ENCODE measurements at regions not wholly inside any gene's neighbourhood (a gene's known extent, or its start where the extent isn't known, plus 50 kb on each side); places are given as distances from the start of the nearest gene placed in this dataset.

DNA sequence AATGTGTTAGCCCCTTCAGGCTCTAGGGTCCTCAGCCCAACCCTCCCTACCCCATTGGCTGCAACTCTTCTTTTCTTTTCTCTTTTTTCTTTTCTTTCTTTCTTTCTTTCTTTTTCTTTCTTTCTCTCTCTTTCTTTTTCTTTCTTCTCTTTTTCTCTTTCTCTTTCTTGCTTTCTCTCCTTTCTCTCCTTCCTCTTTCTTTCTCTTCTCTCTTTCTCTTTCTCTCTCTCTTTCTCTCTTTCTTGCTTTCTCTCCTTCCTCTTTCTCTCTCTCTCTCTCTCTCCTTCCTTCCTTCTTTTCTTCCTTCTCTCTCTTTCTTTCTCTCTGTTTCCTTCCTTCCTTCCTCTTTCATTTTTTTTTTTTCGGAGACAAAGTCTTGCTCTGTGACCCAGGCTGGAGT lies 458.9 kb downstream of the TYW1 start:
- no peak for DNase-seq (ENCODE audit: low read depth)
- no peak overlapping the region for H3K4me3 ChIP-seq (ENCODE audit: low read depth, low read length)
- TF ChIP-seq, protein P1, sequence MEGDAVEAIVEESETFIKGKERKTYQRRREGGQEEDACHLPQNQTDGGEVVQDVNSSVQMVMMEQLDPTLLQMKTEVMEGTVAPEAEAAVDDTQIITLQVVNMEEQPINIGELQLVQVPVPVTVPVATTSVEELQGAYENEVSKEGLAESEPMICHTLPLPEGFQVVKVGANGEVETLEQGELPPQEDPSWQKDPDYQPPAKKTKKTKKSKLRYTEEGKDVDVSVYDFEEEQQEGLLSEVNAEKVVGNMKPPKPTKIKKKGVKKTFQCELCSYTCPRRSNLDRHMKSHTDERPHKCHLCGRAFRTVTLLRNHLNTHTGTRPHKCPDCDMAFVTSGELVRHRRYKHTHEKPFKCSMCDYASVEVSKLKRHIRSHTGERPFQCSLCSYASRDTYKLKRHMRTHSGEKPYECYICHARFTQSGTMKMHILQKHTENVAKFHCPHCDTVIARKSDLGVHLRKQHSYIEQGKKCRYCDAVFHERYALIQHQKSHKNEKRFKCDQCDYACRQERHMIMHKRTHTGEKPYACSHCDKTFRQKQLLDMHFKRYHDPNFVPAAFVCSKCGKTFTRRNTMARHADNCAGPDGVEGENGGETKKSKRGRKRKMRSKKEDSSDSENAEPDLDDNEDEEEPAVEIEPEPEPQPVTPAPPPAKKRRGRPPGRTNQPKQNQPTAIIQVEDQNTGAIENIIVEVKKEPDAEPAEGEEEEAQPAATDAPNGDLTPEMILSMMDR (IDR thresholded peaks at IDR 0.05; ENCODE audit: insufficient read depth, low read depth, low read length, missing control alignments), result no peak

DNA sequence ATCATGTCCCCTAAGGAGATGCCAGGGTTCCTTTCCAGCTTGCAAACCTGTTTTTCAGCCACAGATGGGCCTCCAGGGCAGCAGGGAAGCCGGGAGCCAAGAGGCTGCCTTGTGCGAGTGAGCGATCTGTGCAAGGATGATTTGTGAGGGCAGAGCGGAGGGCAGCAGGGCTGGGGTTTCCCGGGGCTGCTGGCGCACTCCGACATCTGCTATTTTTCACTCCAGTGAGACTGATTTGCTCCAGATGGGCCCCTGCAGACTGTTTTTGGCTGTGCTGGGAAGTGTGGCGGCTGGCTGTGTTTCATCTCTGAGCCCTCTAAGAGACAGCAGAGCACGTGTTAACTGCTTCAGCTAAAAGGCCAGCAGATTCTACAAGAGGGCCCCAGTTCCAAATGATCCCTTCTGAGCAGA lies 466.2 kb downstream of the TYW1 start:
- TF ChIP-seq, protein P1 (IDR thresholded peaks at IDR 0.05; ENCODE audit: insufficient read depth, low read depth, low read length, missing control alignments), result no peak
- DNase-seq (ENCODE audit: low read depth), result no peak
- no peak overlapping the region for H3K4me3 ChIP-seq (ENCODE audit: low read depth, low read length)

- TF ChIP-seq, protein P1 (IDR thresholded peaks at IDR 0.05; ENCODE audit: insufficient read depth, low read depth, low read length, missing control alignments), result no peak
- DNase-seq (ENCODE audit: low read depth), result no peak
- H3K4me3 ChIP-seq (ENCODE audit: low read depth, low read length), result no peak overlapping the region
Observed at GRCh38 chr7:67463316-67463715, 466.7 kb downstream of the TYW1 start.

DNA sequence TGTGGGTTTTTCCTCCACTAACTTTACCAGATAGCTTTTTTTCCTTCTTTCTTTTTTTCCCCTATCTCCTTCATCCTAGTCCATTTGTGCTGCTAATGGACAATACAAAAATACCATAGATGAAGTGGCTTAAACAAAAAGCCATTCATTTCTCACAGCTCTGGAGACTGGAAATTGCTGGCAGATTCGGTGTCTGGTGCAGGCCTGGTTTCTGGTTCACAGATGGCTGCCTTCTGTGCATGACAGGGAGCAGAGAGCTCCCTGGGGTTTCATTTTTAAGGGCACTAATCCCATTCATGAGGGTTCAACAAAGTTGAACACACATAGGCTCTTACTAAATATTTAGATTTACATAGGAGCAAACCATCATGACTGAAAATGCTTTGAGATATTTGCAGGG lies 467.4 kb downstream of the TYW1 start:
- H3K4me3 ChIP-seq (ENCODE audit: low read depth, low read length), result no peak overlapping the region

DNA sequence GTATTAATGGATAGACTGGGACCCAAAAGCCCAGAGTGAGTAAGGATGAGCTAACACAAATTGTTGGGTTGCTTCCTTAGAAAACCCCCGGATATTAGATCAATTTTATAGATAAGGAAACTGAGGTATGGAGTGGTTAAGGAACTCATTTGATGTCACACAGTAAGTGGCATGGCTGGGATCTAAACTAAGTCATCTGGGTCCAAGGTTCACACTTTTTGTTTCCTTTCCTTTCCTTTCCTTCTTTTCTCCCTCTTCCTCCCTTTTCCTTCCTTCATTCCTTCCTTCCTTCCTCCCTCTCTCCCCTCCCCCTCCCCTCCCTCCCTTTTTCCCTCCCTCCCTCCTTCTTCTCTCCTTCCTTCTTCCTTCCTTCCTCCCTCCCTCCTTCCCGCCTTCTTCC lies 469.5 kb downstream of the TYW1 start:
- no peak for DNase-seq (ENCODE audit: low read depth)
- no peak overlapping the region for H3K4me3 ChIP-seq (ENCODE audit: low read depth, low read length)
- TF ChIP-seq, protein P1 (IDR thresholded peaks at IDR 0.05; ENCODE audit: insufficient read depth, low read depth, low read length, missing control alignments), result no peak

More for the DNA sequence above, 467.4 kb downstream of the TYW1 start:
- no peak for DNase-seq (ENCODE audit: low read depth)
- TF ChIP-seq, protein P1 (IDR thresholded peaks at IDR 0.05; ENCODE audit: insufficient read depth, low read depth, low read length, missing control alignments), result no peak

DNA sequence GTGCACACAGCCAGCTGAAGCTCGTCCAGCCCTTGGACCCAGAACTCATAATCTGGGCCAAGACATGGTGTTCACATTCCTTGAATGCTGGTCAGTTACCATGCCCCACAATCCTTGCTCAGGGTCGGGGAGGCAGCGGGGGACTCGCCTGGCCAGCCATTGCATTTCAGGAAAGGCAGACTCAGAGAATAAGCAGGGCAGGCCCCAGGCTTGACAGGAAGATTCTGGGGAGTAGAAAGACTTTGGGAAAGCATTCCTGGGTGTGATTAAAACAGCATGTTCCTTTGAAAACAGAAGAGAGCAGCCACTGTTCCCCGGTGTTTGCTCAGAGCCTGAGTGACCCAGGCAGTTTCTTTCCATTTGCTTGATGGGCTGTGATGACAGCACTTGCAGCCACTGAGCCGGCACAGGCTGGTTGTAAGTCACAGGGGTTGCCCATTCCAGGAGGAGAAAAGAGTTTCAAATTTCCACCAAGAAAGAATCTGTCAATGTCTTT lies 473.7 kb downstream of the TYW1 start:
- H3K4me3 ChIP-seq (ENCODE audit: low read depth, low read length), result no peak overlapping the region
- TF ChIP-seq, protein P1 (IDR thresholded peaks at IDR 0.05; ENCODE audit: insufficient read depth, low read depth, low read length, missing control alignments), result no peak
- DNase-seq (ENCODE audit: low read depth), result no peak

- no peak overlapping the region for H3K4me3 ChIP-seq (ENCODE audit: low read depth, low read length)
- TF ChIP-seq, protein P1 (IDR thresholded peaks at IDR 0.05; ENCODE audit: insufficient read depth, low read depth, low read length, missing control alignments), result no peak
- DNase-seq (ENCODE audit: low read depth), result no peak
Observed at GRCh38 chr7:67475293-67475692, 478.7 kb downstream of the TYW1 start.

Data from GM12865 (cell line).